ENCODE measurements at regions not wholly inside any gene's neighbourhood (a gene's known extent, or its start where the extent isn't known, plus 50 kb on each side); places are given as distances from the start of the nearest gene placed in this dataset.
"Not testable (repeated sequence)": the region's sequence is repeated elsewhere in the genome, so short reads cannot be mapped to it uniquely, and the experiment has no call there.

- no peaks in the 10 kb centered on the region for H3K4me1 Mint-ChIP-seq (ENCODE audit: low read depth)
- no peak overlapping the region for H3K4me3 Mint-ChIP-seq
- H3K36me3 Mint-ChIP-seq (ENCODE audit: low read depth) = no peaks in the 10 kb centered on the region
- H3K27ac Mint-ChIP-seq = no peak overlapping the region
- no peaks in the 10 kb centered on the region for H3K9me3 Mint-ChIP-seq
- DNase-seq (ENCODE audit: low spot score) = no peak
- H3K27me3 Mint-ChIP-seq (ENCODE audit: low read depth) = peaks cover 3% of the 10 kb centered on the region
Measured at GRCh38 chr5:36374266-36374862, 72.7 kb upstream of the RANBP3L start.

GRCh38 chr5:36377192-36377591 is 75.5 kb upstream of the RANBP3L start:
- Mint-ChIP-seq H3K36me3 (ENCODE audit: low read depth) (no peaks in the 10 kb centered on the region), H3K27ac (no peak overlapping the region), H3K9me3 (no peaks in the 10 kb centered on the region), H3K4me3 (no peak overlapping the region), H3K4me1 (ENCODE audit: low read depth) (no peaks in the 10 kb centered on the region), H3K27me3 (ENCODE audit: low read depth) (peaks cover 3% of the 10 kb centered on the region)
- no peak for DNase-seq (ENCODE audit: low spot score)

- no peak overlapping the region for H3K4me3 Mint-ChIP-seq
- no peak for DNase-seq (ENCODE audit: low spot score)
Measured at GRCh38 chr5:36378551-36378950, 76.8 kb upstream of the RANBP3L start.

GRCh38 chr5:36382890-36383289 is 81.2 kb upstream of the RANBP3L start:
- H3K4me1 Mint-ChIP-seq (ENCODE audit: low read depth) = peaks cover 3% of the 10 kb centered on the region
- no peak overlapping the region for H3K4me3 Mint-ChIP-seq
- no peaks in the 10 kb centered on the region for H3K9me3 Mint-ChIP-seq
- DNase-seq (ENCODE audit: low spot score) = no peak
- H3K36me3 Mint-ChIP-seq (ENCODE audit: low read depth) = no peaks in the 10 kb centered on the region
- H3K27me3 Mint-ChIP-seq (ENCODE audit: low read depth) = peaks cover 5% of the 10 kb centered on the region
- H3K27ac Mint-ChIP-seq = no peak overlapping the region

More at GRCh38 chr5:36378551-36378950, 76.8 kb upstream of the RANBP3L start:
- Mint-ChIP-seq H3K9me3 (no peaks in the 10 kb centered on the region), H3K36me3 (ENCODE audit: low read depth) (no peaks in the 10 kb centered on the region), H3K4me1 (ENCODE audit: low read depth) (no peaks in the 10 kb centered on the region), H3K27me3 (ENCODE audit: low read depth) (peaks cover 5% of the 10 kb centered on the region), H3K27ac (no peak overlapping the region)

GRCh38 chr5:36383942-36384341 is 82.2 kb upstream of the RANBP3L start:
- Mint-ChIP-seq H3K36me3 (ENCODE audit: low read depth) (no peaks in the 10 kb centered on the region), H3K27me3 (ENCODE audit: low read depth) (peaks cover 6% of the 10 kb centered on the region), H3K4me3 (no peak overlapping the region), H3K27ac (no peak overlapping the region), H3K9me3 (no peaks in the 10 kb centered on the region), H3K4me1 (ENCODE audit: low read depth) (peaks cover 3% of the 10 kb centered on the region)
- no peak for DNase-seq (ENCODE audit: low spot score)

- no peak for DNase-seq (ENCODE audit: low spot score)
- Mint-ChIP-seq H3K27me3 (ENCODE audit: low read depth) (peaks cover 4% of the 10 kb centered on the region), H3K4me3 (no peak overlapping the region), H3K9me3 (no peaks in the 10 kb centered on the region), H3K27ac (no peak overlapping the region), H3K4me1 (ENCODE audit: low read depth) (peaks cover 3% of the 10 kb centered on the region), H3K36me3 (ENCODE audit: low read depth) (no peaks in the 10 kb centered on the region)
Measured at GRCh38 chr5:36384845-36385244, 83.1 kb upstream of the RANBP3L start.

GRCh38 chr5:36385495-36385894 is 83.8 kb upstream of the RANBP3L start:
- DNase-seq (ENCODE audit: low spot score) = no peak
- H3K36me3 Mint-ChIP-seq (ENCODE audit: low read depth) = no peaks in the 10 kb centered on the region
- no peak overlapping the region for H3K4me3 Mint-ChIP-seq
- H3K27ac Mint-ChIP-seq = no peak overlapping the region
- H3K4me1 Mint-ChIP-seq (ENCODE audit: low read depth) = peaks cover 3% of the 10 kb centered on the region
- H3K27me3 Mint-ChIP-seq (ENCODE audit: low read depth) = peaks cover 4% of the 10 kb centered on the region
- H3K9me3 Mint-ChIP-seq = no peaks in the 10 kb centered on the region

GRCh38 chr5:36388288-36388687 is 86.6 kb upstream of the RANBP3L start:
- Mint-ChIP-seq H3K9me3 (no peaks in the 10 kb centered on the region), H3K36me3 (ENCODE audit: low read depth) (no peaks in the 10 kb centered on the region), H3K4me3 (no peak overlapping the region), H3K4me1 (ENCODE audit: low read depth) (peaks cover 3% of the 10 kb centered on the region), H3K27me3 (ENCODE audit: low read depth) (peaks cover 2% of the 10 kb centered on the region), H3K27ac (no peak overlapping the region)
- DNase-seq (ENCODE audit: low spot score) = no peak

- no peak for DNase-seq (ENCODE audit: low spot score)
- no peak overlapping the region for H3K4me3 Mint-ChIP-seq
- H3K27me3 Mint-ChIP-seq (ENCODE audit: low read depth) = peaks cover 2% of the 10 kb centered on the region
- H3K27ac Mint-ChIP-seq = no peak overlapping the region
- no peaks in the 10 kb centered on the region for H3K36me3 Mint-ChIP-seq (ENCODE audit: low read depth)
- H3K4me1 Mint-ChIP-seq (ENCODE audit: low read depth) = peaks cover 3% of the 10 kb centered on the region
- no peaks in the 10 kb centered on the region for H3K9me3 Mint-ChIP-seq
Measured at GRCh38 chr5:36389245-36389644, 87.5 kb upstream of the RANBP3L start.

GRCh38 chr5:36390640-36391039 is 88.9 kb upstream of the RANBP3L start:
- Mint-ChIP-seq H3K36me3 (ENCODE audit: low read depth) (no peaks in the 10 kb centered on the region), H3K9me3 (no peaks in the 10 kb centered on the region), H3K27me3 (ENCODE audit: low read depth) (peaks cover 2% of the 10 kb centered on the region), H3K4me3 (no peak overlapping the region), H3K4me1 (ENCODE audit: low read depth) (no peaks in the 10 kb centered on the region), H3K27ac (no peak overlapping the region)
- no peak for DNase-seq (ENCODE audit: low spot score)

GRCh38 chr5:36392186-36392585 is 90.5 kb upstream of the RANBP3L start:
- Mint-ChIP-seq H3K9me3 (no peaks in the 10 kb centered on the region), H3K4me3 (no peak overlapping the region), H3K4me1 (ENCODE audit: low read depth) (no peaks in the 10 kb centered on the region), H3K27ac (no peak overlapping the region), H3K36me3 (ENCODE audit: low read depth) (no peaks in the 10 kb centered on the region), H3K27me3 (ENCODE audit: low read depth) (peaks cover 9% of the 10 kb centered on the region)
- no peak for DNase-seq (ENCODE audit: low spot score)

- Mint-ChIP-seq H3K27ac (no peak overlapping the region), H3K4me3 (no peak overlapping the region), H3K4me1 (ENCODE audit: low read depth) (no peaks in the 10 kb centered on the region), H3K9me3 (no peaks in the 10 kb centered on the region), H3K27me3 (ENCODE audit: low read depth) (peaks cover 9% of the 10 kb centered on the region), H3K36me3 (ENCODE audit: low read depth) (no peaks in the 10 kb centered on the region)
- DNase-seq (ENCODE audit: low spot score) = no peak
Measured at GRCh38 chr5:36392818-36393217, 91.1 kb upstream of the RANBP3L start.

- no peaks in the 10 kb centered on the region for H3K4me1 Mint-ChIP-seq (ENCODE audit: low read depth)
- no peak overlapping the region for H3K4me3 Mint-ChIP-seq
- DNase-seq (ENCODE audit: low spot score) = no peak
- H3K9me3 Mint-ChIP-seq = no peaks in the 10 kb centered on the region
- peaks cover 11% of the 10 kb centered on the region for H3K27me3 Mint-ChIP-seq (ENCODE audit: low read depth)
- H3K27ac Mint-ChIP-seq = no peak overlapping the region
- H3K36me3 Mint-ChIP-seq (ENCODE audit: low read depth) = no peaks in the 10 kb centered on the region
Measured at GRCh38 chr5:36393656-36394428, 92.1 kb upstream of the RANBP3L start.

GRCh38 chr5:36395260-36395659 is 93.6 kb upstream of the RANBP3L start:
- no peak for DNase-seq (ENCODE audit: low spot score)
- Mint-ChIP-seq H3K27me3 (ENCODE audit: low read depth) (peaks cover 11% of the 10 kb centered on the region), H3K9me3 (no peaks in the 10 kb centered on the region), H3K4me1 (ENCODE audit: low read depth) (no peaks in the 10 kb centered on the region), H3K4me3 (no peak overlapping the region), H3K27ac (no peak overlapping the region), H3K36me3 (ENCODE audit: low read depth) (no peaks in the 10 kb centered on the region)

GRCh38 chr5:36395947-36396346 is 94.2 kb upstream of the RANBP3L start:
- not testable (repeated sequence) for H3K9me3 Mint-ChIP-seq; H3K4me3 Mint-ChIP-seq; H3K27ac Mint-ChIP-seq; DNase-seq (ENCODE audit: low spot score); H3K36me3 Mint-ChIP-seq (ENCODE audit: low read depth); H3K4me1 Mint-ChIP-seq (ENCODE audit: low read depth)
- peaks cover 11% of the 10 kb centered on the region for H3K27me3 Mint-ChIP-seq (ENCODE audit: low read depth)

All from T-helper 2 cell treated with Interferon-gamma antibody and Interleukin-4, amounts not matched to agents 5 μg/mL and 100 μg/mL, for 36 hours (primary cell).